GM12878 (cell line): ENCODE measurements at regions not wholly inside any gene's neighbourhood (a gene's known extent, or its start where the extent isn't known, plus 50 kb on each side); places are given as distances from the start of the nearest gene placed in this dataset.
"Not testable (repeated sequence)": the region's sequence is repeated elsewhere in the genome, so short reads cannot be mapped to it uniquely, and the experiment has no call there.

Experiments
- ATAC-seq: fragments of 200-7000 bp; cut with Tn5 transposase; 3 replicates; pipeline ENCODE4 v1.9.1; 2020; ENCODE audit warnings: mild to moderate bottlenecking, moderate library complexity
- BruUV-seq: library from RNA; stranded (reverse); fragments of 400-500 nt; replicated peaks from 2 replicates; lab custom pipeline; 2021; lab: Mats Ljungman, UMichigan
- CTCF ChIA-PET: fragments of 300-600 bp; sonication (Branson Sonifier 250); formaldehyde crosslinking; extraction: SDS; loops from one replicate; lab custom pipeline; 2021; ENCODE audit warnings: inconsistent platforms; lab: Yijun Ruan, JAX
- POLR2A ChIA-PET: fragments of 350-600 bp; formaldehyde crosslinking; extraction: SDS; loops from one replicate; lab custom pipeline; 2021; ENCODE audit warnings: inconsistent platforms; lab: Charles Lee
- RAD21 ChIA-PET: fragments of 300-600 bp; sonication (Branson Sonifier 250); formaldehyde crosslinking; loops from one replicate; lab custom pipeline; 2023; ENCODE audit warnings: antibody characterized with exemption; ENCODE audit not compliant: unreplicated experiment; lab: Charles Lee
- SMC1A ChIA-PET: fragments of 300-600 bp; sonication (Branson Sonifier 250); formaldehyde crosslinking; loops from one replicate; lab custom pipeline; 2023; ENCODE audit not compliant: unreplicated experiment, uncharacterized antibody; lab: Charles Lee
- DNase-seq: peaks from one replicate; pipeline ENCODE4 v3.0.0-alpha.2; 2011; ENCODE audit warnings: low read depth, low spot score
- FAIRE-seq: peaks from 3 replicates; lab custom pipeline; 2011; peaks lifted over from hg19 to GRCh38; lab: Jason Lieb, UNC
- H2AFZ ChIP-seq: 2 replicates; pipeline ENCODE4 v1.6.0; 2011; ENCODE audit warnings: low read depth, low read length, control low read depth; ENCODE audit not compliant: control insufficient read depth
- H3K27ac ChIP-seq: 2 replicates; pipeline ENCODE4 v1.5.1; 2011; ENCODE audit warnings: control low read depth; ENCODE audit not compliant: control insufficient read depth, insufficient read depth
- H3K27me3 ChIP-seq, 2 experiments: replicated peaks in 1 of 2; 2 replicates each; pipeline versions ENCODE4 v1.6.0 to v1.6.1; 2011; ENCODE audit warnings: low read length in 1 of 2; ENCODE audit not compliant: control insufficient read depth in 2 of 2, insufficient read depth in 2 of 2
- H3K36me3 ChIP-seq, 2 experiments: 2 replicates each; pipeline ENCODE4 v1.5.1; 2011; ENCODE audit warnings: low read length in 1 of 2; ENCODE audit not compliant: control insufficient read depth in 2 of 2, insufficient read depth in 2 of 2
- H3K4me1 ChIP-seq: 2 replicates; pipeline ENCODE4 v1.6.1; 2011; ENCODE audit warnings: mild to moderate bottlenecking, low read length, moderate library complexity, mixed read lengths; ENCODE audit not compliant: control insufficient read depth, insufficient read depth
- H3K4me2 ChIP-seq: 2 replicates; pipeline ENCODE4 v1.6.0; 2011; ENCODE audit warnings: control low read depth; ENCODE audit not compliant: control insufficient read depth, insufficient read depth
- H3K4me3 ChIP-seq: fragments of 200-600 bp; sonication (generic); 2 replicates; pipeline ENCODE4 v1.5.1; 2016
- H3K79me2 ChIP-seq: 2 replicates; pipeline ENCODE4 v1.6.0; 2011; ENCODE audit warnings: low read length; ENCODE audit not compliant: control insufficient read depth, insufficient read depth
- H3K9ac ChIP-seq: 2 replicates; pipeline ENCODE4 v1.8.0; 2011; ENCODE audit warnings: low read length, control low read depth, mixed read lengths; ENCODE audit not compliant: control insufficient read depth, insufficient read depth
- H3K9me3 ChIP-seq: replicated peaks from 3 replicates; pipeline ENCODE4 v1.5.1; 2011; ENCODE audit warnings: mild to moderate bottlenecking, low read length; ENCODE audit not compliant: control insufficient read depth, insufficient read depth
- H4K20me1 ChIP-seq: 2 replicates; pipeline ENCODE4 v1.6.0; 2011; ENCODE audit not compliant: control insufficient read depth, insufficient read depth
- WGBS: methylation state at CpG from one replicate; pipeline ENCODE4 v1.1.6; 2016; ENCODE audit warnings: low lambda C conversion rate; ENCODE audit not compliant: insufficient replicate concordance, insufficient coverage; ENCODE audit errors: missing lambda C conversion rate; 5-methylcytosine and 5-hydroxymethylcytosine counted together
- in situ Hi-C: fragments of 300-500 bp; cut with MboI; formaldehyde crosslinking; loops from 9 replicates; pipeline ENCODE4 v1.14.3; 2018; ENCODE audit warnings: mixed read lengths
- intact Hi-C: fragments of 100-400 bp; cut with micrococcal nuclease; formaldehyde crosslinking; loops from one replicate; pipeline ENCODE4 v1.14.2; 2022; ENCODE audit not compliant: unreplicated experiment

- H2AFZ ChIP-seq, RAD21 ChIA-PET, BruUV-seq, H3K27ac ChIP-seq, H3K27me3 ChIP-seq, H3K4me1 ChIP-seq, H3K4me3 ChIP-seq, SMC1A ChIA-PET, FAIRE-seq, H3K9me3 ChIP-seq, H3K4me2 ChIP-seq, ATAC-seq, intact Hi-C loops, CTCF ChIA-PET, H4K20me1 ChIP-seq, POLR2A ChIA-PET, H3K9ac ChIP-seq, H3K36me3 ChIP-seq, DNase-seq, in situ Hi-C loops, H3K79me2 ChIP-seq: not testable (repeated sequence)
- WGBS = 80% methylated on average over 6 of the region's 7 CpGs
These were observed 231.4 kb upstream of the PLGLB2 start for GRCh38 chr2:87516369-87516967.

- intact Hi-C loops, DNase-seq, H3K27ac ChIP-seq, in situ Hi-C loops, CTCF ChIA-PET, FAIRE-seq, H3K4me2 ChIP-seq, H3K9ac ChIP-seq, RAD21 ChIA-PET, H2AFZ ChIP-seq, H3K9me3 ChIP-seq, H3K36me3 ChIP-seq, SMC1A ChIA-PET, BruUV-seq, POLR2A ChIA-PET, H3K4me1 ChIP-seq, H3K79me2 ChIP-seq, H3K4me3 ChIP-seq, H3K27me3 ChIP-seq, H4K20me1 ChIP-seq: not testable (repeated sequence)
- peak; percentile 28 for ATAC-seq
- WGBS = 33% methylated on average over 3 of the region's 7 CpGs
These were observed 230.4 kb upstream of the PLGLB2 start for GRCh38 chr2:87517438-87517837.
